ENCODE measurements at regions not wholly inside any gene's neighbourhood (a gene's known extent, or its start where the extent isn't known, plus 50 kb on each side); places are given as distances from the start of the nearest gene placed in this dataset.

GRCh38 chr2:84052913-84053312 is 406.2 kb downstream of the SUCLG1 start:
- no peaks in the 10 kb centered on the region for H3K4me1 Mint-ChIP-seq (ENCODE audit: low read depth)
- no peak overlapping the region for H3K27ac Mint-ChIP-seq
- H3K27me3 Mint-ChIP-seq = no peaks in the 10 kb centered on the region
- H3K36me3 Mint-ChIP-seq (ENCODE audit: low read depth) = no peaks in the 10 kb centered on the region
- H3K4me3 Mint-ChIP-seq = no peak overlapping the region
- H3K9me3 Mint-ChIP-seq = no peaks in the 10 kb centered on the region
- DNase-seq = no peak

- Mint-ChIP-seq H3K27ac (no peak overlapping the region), H3K9me3 (no peaks in the 10 kb centered on the region), H3K27me3 (no peaks in the 10 kb centered on the region), H3K4me3 (no peak overlapping the region), H3K4me1 (ENCODE audit: low read depth) (no peaks in the 10 kb centered on the region), H3K36me3 (ENCODE audit: low read depth) (no peaks in the 10 kb centered on the region)
- no peak for DNase-seq
These were observed 407.0 kb downstream of the SUCLG1 start for GRCh38 chr2:84052043-84052442.

DNA sequence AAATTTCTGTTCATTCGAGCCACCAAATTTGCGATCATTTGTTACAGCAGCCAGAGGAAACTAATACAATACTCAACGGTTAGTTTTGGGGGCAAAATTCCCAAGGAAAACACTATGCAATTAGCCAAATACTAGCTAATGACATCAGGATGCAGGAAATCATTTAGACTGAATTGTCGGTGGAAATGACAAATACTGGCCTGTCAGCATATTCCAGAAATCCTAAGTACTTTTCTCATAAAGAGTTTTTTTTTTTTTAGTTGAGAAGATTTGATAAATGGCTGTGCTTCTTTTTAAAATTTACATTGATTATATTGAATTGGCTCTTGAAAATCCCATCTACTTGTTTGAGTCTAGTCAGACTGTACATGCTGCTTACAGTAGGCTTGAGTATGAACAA is 410.1 kb downstream of the SUCLG1 start:
- H3K27me3 Mint-ChIP-seq = peaks cover 2% of the 10 kb centered on the region
- DNase-seq = no peak
- H3K9me3 Mint-ChIP-seq = no peaks in the 10 kb centered on the region
- H3K27ac Mint-ChIP-seq = no peak overlapping the region
- no peaks in the 10 kb centered on the region for H3K4me1 Mint-ChIP-seq (ENCODE audit: low read depth)
- H3K4me3 Mint-ChIP-seq = no peak overlapping the region
- no peaks in the 10 kb centered on the region for H3K36me3 Mint-ChIP-seq (ENCODE audit: low read depth)

- DNase-seq = no peak
These were observed 417.6 kb downstream of the SUCLG1 start for GRCh38 chr2:84041506-84041905.

GRCh38 chr2:84040281-84040680 is 418.8 kb downstream of the SUCLG1 start:
- Mint-ChIP-seq H3K4me3 (no peak overlapping the region), H3K36me3 (ENCODE audit: low read depth) (no peaks in the 10 kb centered on the region), H3K27ac (no peak overlapping the region), H3K9me3 (no peaks in the 10 kb centered on the region), H3K27me3 (peaks cover 18% of the 10 kb centered on the region), H3K4me1 (ENCODE audit: low read depth) (no peaks in the 10 kb centered on the region)
- no peak for DNase-seq

More at GRCh38 chr2:84041506-84041905, 417.6 kb downstream of the SUCLG1 start:
- H3K27ac Mint-ChIP-seq = no peak overlapping the region
- H3K36me3 Mint-ChIP-seq (ENCODE audit: low read depth) = no peaks in the 10 kb centered on the region
- H3K4me1 Mint-ChIP-seq (ENCODE audit: low read depth) = no peaks in the 10 kb centered on the region
- H3K27me3 Mint-ChIP-seq = peaks cover 18% of the 10 kb centered on the region
- H3K4me3 Mint-ChIP-seq = no peak overlapping the region
- H3K9me3 Mint-ChIP-seq = no peaks in the 10 kb centered on the region

- H3K9me3 Mint-ChIP-seq = no peaks in the 10 kb centered on the region
- no peaks in the 10 kb centered on the region for H3K36me3 Mint-ChIP-seq (ENCODE audit: low read depth)
- peaks cover 15% of the 10 kb centered on the region for H3K27me3 Mint-ChIP-seq
- no peak for DNase-seq
- no peak overlapping the region for H3K4me3 Mint-ChIP-seq
- H3K27ac Mint-ChIP-seq = no peak overlapping the region
- peaks cover 2% of the 10 kb centered on the region for H3K4me1 Mint-ChIP-seq (ENCODE audit: low read depth)
These were observed 420.2 kb downstream of the SUCLG1 start for GRCh38 chr2:84038866-84039265.

GRCh38 chr2:84033347-84033974 is 425.6 kb downstream of the SUCLG1 start:
- Mint-ChIP-seq H3K36me3 (ENCODE audit: low read depth) (no peaks in the 10 kb centered on the region), H3K27me3 (no peaks in the 10 kb centered on the region), H3K4me1 (ENCODE audit: low read depth) (peaks cover 7% of the 10 kb centered on the region), H3K27ac (no peak overlapping the region), H3K9me3 (no peaks in the 10 kb centered on the region), H3K4me3 (no peak overlapping the region)
- no peak for DNase-seq

GRCh38 chr2:84031312-84032050 is 427.6 kb downstream of the SUCLG1 start:
- no peak overlapping the region for H3K27ac Mint-ChIP-seq
- H3K36me3 Mint-ChIP-seq (ENCODE audit: low read depth) = no peaks in the 10 kb centered on the region
- peaks cover 7% of the 10 kb centered on the region for H3K4me1 Mint-ChIP-seq (ENCODE audit: low read depth)
- no peaks in the 10 kb centered on the region for H3K9me3 Mint-ChIP-seq
- no peaks in the 10 kb centered on the region for H3K27me3 Mint-ChIP-seq
- DNase-seq = no peak
- no peak overlapping the region for H3K4me3 Mint-ChIP-seq

DNA sequence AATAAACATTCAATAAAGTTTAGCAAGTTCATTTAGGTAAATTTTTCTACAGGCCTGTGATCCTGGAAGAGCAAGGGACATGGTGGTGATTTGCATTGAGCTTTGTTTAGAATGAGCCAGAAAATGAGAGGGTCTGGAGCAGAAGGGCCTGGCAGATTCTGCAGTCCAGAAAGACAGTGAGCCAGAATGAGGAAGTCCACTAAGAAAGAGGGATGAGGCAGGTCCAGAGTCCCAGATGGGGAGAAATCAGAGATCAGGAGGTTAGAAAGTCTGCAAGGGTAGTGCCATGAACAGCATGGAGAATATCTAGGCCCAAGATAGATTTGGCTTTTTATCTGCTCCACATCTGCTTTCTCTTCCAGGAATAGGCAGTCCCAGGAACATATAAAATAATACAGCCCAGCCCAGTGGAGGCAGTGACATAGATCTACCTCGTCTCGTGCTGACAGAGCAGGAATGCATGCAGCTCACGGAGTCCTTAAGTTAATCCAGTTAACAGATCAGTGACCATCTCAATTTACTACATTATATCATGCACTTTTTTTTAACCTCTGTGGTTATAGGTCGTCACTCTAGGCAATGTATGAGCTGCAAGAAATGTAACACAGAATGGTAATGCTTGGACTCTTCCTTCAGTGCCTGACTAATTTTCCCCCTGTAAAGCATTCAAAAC is 429.0 kb downstream of the SUCLG1 start:
- H3K9me3 Mint-ChIP-seq = no peaks in the 10 kb centered on the region
- H3K4me1 Mint-ChIP-seq (ENCODE audit: low read depth) = peaks cover 7% of the 10 kb centered on the region
- H3K27ac Mint-ChIP-seq = no peak overlapping the region
- no peaks in the 10 kb centered on the region for H3K36me3 Mint-ChIP-seq (ENCODE audit: low read depth)
- H3K27me3 Mint-ChIP-seq = no peaks in the 10 kb centered on the region
- no peak overlapping the region for H3K4me3 Mint-ChIP-seq
- no peak for DNase-seq

- no peak overlapping the region for H3K27ac Mint-ChIP-seq
- no peak for DNase-seq
- no peaks in the 10 kb centered on the region for H3K9me3 Mint-ChIP-seq
- no peaks in the 10 kb centered on the region for H3K4me1 Mint-ChIP-seq (ENCODE audit: low read depth)
- no peak overlapping the region for H3K4me3 Mint-ChIP-seq
- no peaks in the 10 kb centered on the region for H3K36me3 Mint-ChIP-seq (ENCODE audit: low read depth)
- H3K27me3 Mint-ChIP-seq = peaks cover 4% of the 10 kb centered on the region
These were observed 432.3 kb downstream of the SUCLG1 start for GRCh38 chr2:84026818-84027217.

DNA sequence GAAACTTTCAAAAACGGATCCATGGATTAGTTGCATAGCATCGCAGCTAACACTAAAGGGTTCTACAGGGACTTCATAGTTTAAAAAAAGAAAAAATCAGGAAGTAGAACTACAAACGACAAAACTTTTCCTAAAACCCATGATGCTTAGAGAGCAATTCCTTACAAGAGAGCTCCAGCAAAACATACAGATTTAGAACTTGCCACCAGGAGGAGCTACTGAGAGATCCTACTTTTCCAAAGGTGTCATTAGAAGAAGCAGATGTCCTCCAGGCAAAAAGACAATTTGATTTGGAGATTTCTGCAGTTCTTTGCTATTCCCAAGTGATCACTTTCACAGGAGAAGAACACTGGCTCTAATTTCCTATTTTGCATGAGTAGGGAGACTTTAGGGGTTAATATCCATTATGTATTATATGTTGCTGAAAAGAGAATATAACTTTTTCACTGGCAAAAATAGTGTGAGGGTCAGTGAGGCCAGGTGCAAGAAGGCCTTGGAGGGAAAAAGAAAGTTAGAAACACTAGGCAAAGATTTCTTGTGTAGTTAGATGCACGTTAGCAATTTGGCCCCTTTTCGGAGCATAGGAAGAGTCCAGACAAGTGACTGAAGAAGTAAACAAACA is 436.2 kb downstream of the SUCLG1 start:
- no peak overlapping the region for H3K27ac Mint-ChIP-seq
- H3K4me3 Mint-ChIP-seq = no peak overlapping the region
- no peaks in the 10 kb centered on the region for H3K9me3 Mint-ChIP-seq
- H3K4me1 Mint-ChIP-seq (ENCODE audit: low read depth) = no peaks in the 10 kb centered on the region
- no peaks in the 10 kb centered on the region for H3K36me3 Mint-ChIP-seq (ENCODE audit: low read depth)
- DNase-seq = no peak
- H3K27me3 Mint-ChIP-seq = peaks cover 6% of the 10 kb centered on the region

- H3K4me3 Mint-ChIP-seq = no peak overlapping the region
These were observed 442.1 kb downstream of the SUCLG1 start for GRCh38 chr2:84017010-84017409.

DNA sequence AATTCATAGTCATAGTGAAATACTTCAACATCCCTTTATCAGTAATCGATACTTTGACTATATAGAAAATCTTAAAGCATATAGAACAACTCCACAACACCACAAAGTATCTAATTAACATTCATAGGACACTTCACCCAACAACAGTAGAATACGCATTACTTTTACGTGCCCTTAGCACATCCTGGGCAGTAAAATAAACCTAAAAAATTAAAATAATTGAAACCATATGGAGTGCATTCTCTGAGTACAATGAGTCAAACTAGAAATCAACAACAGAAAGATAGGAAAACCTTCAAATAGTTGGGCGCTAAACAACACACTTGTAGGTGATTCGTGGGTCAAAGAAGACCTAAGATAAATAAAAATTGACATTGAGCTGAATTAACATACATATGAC is 442.9 kb downstream of the SUCLG1 start:
- Mint-ChIP-seq H3K4me1 (ENCODE audit: low read depth) (no peaks in the 10 kb centered on the region), H3K36me3 (ENCODE audit: low read depth) (no peaks in the 10 kb centered on the region), H3K27ac (no peak overlapping the region), H3K4me3 (no peak overlapping the region), H3K27me3 (no peaks in the 10 kb centered on the region), H3K9me3 (no peaks in the 10 kb centered on the region)
- DNase-seq = no peak

More at GRCh38 chr2:84017010-84017409, 442.1 kb downstream of the SUCLG1 start:
- Mint-ChIP-seq H3K27ac (no peak overlapping the region), H3K27me3 (peaks cover 2% of the 10 kb centered on the region), H3K36me3 (ENCODE audit: low read depth) (no peaks in the 10 kb centered on the region), H3K4me1 (ENCODE audit: low read depth) (no peaks in the 10 kb centered on the region), H3K9me3 (no peaks in the 10 kb centered on the region)
- no peak for DNase-seq

DNA sequence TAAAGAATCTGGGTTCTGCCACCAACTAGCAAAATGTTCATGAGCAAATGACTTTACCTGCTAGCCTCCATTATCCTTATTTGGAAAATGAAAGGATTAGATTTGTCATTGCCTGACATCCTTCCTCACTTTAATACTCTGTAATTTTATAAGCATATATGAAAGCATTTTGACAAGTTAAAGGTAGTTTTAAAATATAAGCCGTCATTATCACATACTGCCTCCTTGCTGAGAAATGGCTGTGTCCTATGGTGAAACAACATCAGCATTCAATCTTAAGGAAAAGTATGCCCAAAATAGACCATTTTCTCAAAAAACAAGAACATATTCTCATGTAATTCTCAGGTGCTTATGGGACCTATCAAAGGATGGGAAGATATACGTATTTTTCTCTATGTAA is 461.2 kb downstream of the SUCLG1 start:
- H3K27me3 Mint-ChIP-seq = peaks cover 20% of the 10 kb centered on the region

More for the DNA sequence above, 461.2 kb downstream of the SUCLG1 start:
- no peaks in the 10 kb centered on the region for H3K9me3 Mint-ChIP-seq
- H3K4me1 Mint-ChIP-seq (ENCODE audit: low read depth) = no peaks in the 10 kb centered on the region
- no peak overlapping the region for H3K4me3 Mint-ChIP-seq
- H3K27ac Mint-ChIP-seq = no peak overlapping the region
- DNase-seq = no peak
- H3K36me3 Mint-ChIP-seq (ENCODE audit: low read depth) = no peaks in the 10 kb centered on the region
